Activated T-cell treated with anti-CD3 and anti-CD28 coated beads for 4 hours (primary cell): ENCODE measurements at regions not wholly inside any gene's neighbourhood (a gene's known extent, or its start where the extent isn't known, plus 50 kb on each side); places are given as distances from the start of the nearest gene placed in this dataset.
"Not testable (repeated sequence)": the region's sequence is repeated elsewhere in the genome, so short reads cannot be mapped to it uniquely, and the experiment has no call there.

Source experiments
- DNase-seq: peaks from one replicate; pipeline ENCODE4 v3.0.0-alpha.2; 2020

- no peak for DNase-seq
Observed at GRCh38 chr6:134599079-134599478, 281.2 kb upstream of the SGK1 start.

- DNase-seq, result no peak
Observed at GRCh38 chr6:134596191-134596590, 278.3 kb upstream of the SGK1 start.

- DNase-seq, result no peak
Observed at GRCh38 chr6:134594881-134595280, 277.0 kb upstream of the SGK1 start.

- no peak for DNase-seq
Observed at GRCh38 chr6:134593887-134594286, 276.0 kb upstream of the SGK1 start.

GRCh38 chr6:134593442-134593841 is 275.5 kb upstream of the SGK1 start:
- no peak for DNase-seq

GRCh38 chr6:134593024-134593423 is 275.1 kb upstream of the SGK1 start:
- no peak for DNase-seq

GRCh38 chr6:134590449-134590848 is 272.5 kb upstream of the SGK1 start:
- no peak for DNase-seq

GRCh38 chr6:134590004-134590403 is 272.1 kb upstream of the SGK1 start:
- no peak for DNase-seq

GRCh38 chr6:134589512-134589911 is 271.6 kb upstream of the SGK1 start:
- no peak for DNase-seq

- DNase-seq, result no peak
Observed at GRCh38 chr6:134588267-134588666, 270.4 kb upstream of the SGK1 start.

GRCh38 chr6:134585517-134585873 is 267.6 kb upstream of the SGK1 start:
- DNase-seq, result no peak

- DNase-seq, result no peak
Observed at GRCh38 chr6:134584847-134585516, 267.1 kb upstream of the SGK1 start.

GRCh38 chr6:134577998-134578397 is 260.1 kb upstream of the SGK1 start:
- DNase-seq, result no peak

- DNase-seq, result no peak
Observed at GRCh38 chr6:134575221-134575620, 257.3 kb upstream of the SGK1 start.

- DNase-seq, result no peak
Observed at GRCh38 chr6:134574491-134574890, 256.6 kb upstream of the SGK1 start.

GRCh38 chr6:134569996-134570395 is 252.1 kb upstream of the SGK1 start:
- DNase-seq, result not testable (repeated sequence)

GRCh38 chr6:134564705-134565104 is 246.8 kb upstream of the SGK1 start:
- no peak for DNase-seq

GRCh38 chr6:134560019-134560418 is 242.1 kb upstream of the SGK1 start:
- DNase-seq, result no peak

- DNase-seq, result no peak
Observed at GRCh38 chr6:134557509-134557908, 239.6 kb upstream of the SGK1 start.

GRCh38 chr6:134555672-134556071 is 237.8 kb upstream of the SGK1 start:
- DNase-seq, result no peak

- no peak for DNase-seq
Observed at GRCh38 chr6:134553936-134554335, 236.0 kb upstream of the SGK1 start.

GRCh38 chr6:134551245-134551960 is 233.5 kb upstream of the SGK1 start:
- no peak for DNase-seq

- DNase-seq, result no peak
Observed at GRCh38 chr6:134550604-134551003, 232.7 kb upstream of the SGK1 start.

GRCh38 chr6:134549854-134550253 is 231.9 kb upstream of the SGK1 start:
- no peak for DNase-seq
